Ishikawa (cell line): ENCODE measurements at regions not wholly inside any gene's neighbourhood (a gene's known extent, or its start where the extent isn't known, plus 50 kb on each side); places are given as distances from the start of the nearest gene placed in this dataset.

Experiments used
- CEBPB ChIP-seq: IDR thresholded peaks from 2 replicates; pipeline ENCODE4 v1.6.1; 2012
- CREB1 ChIP-seq: IDR thresholded peaks from 2 replicates; pipeline ENCODE4 v1.6.1; 2012; ENCODE audit warnings: low read depth
- EGR1 ChIP-seq: IDR thresholded peaks from 2 replicates; pipeline ENCODE4 v1.6.1; 2012
- EP300 ChIP-seq: IDR thresholded peaks from 2 replicates; pipeline ENCODE4 v1.6.1; 2012; ENCODE audit warnings: borderline replicate concordance
- FOXM1 ChIP-seq: IDR thresholded peaks from 2 replicates; pipeline ENCODE4 v1.6.1; 2012; ENCODE audit warnings: low read depth, borderline replicate concordance
- NFIC ChIP-seq: IDR thresholded peaks from 2 replicates; pipeline ENCODE4 v1.6.1; 2012
- RAD21 ChIP-seq: IDR thresholded peaks from 2 replicates; pipeline ENCODE4 v1.6.1; 2012; ENCODE audit warnings: low read depth
- TAF1 ChIP-seq: IDR thresholded peaks from 2 replicates; pipeline ENCODE4 v1.6.1; 2012; ENCODE audit warnings: low read depth, mild to moderate bottlenecking
- TCF12 ChIP-seq: IDR thresholded peaks from 2 replicates; pipeline ENCODE4 v1.6.1; 2012; ENCODE audit warnings: low read depth
- TEAD4 ChIP-seq: IDR thresholded peaks from 2 replicates; pipeline ENCODE4 v1.6.1; 2012
- YY1 ChIP-seq: IDR thresholded peaks from 2 replicates; pipeline ENCODE4 v1.6.1; 2012; ENCODE audit warnings: low read depth
- ZBTB7A ChIP-seq: IDR thresholded peaks from 2 replicates; pipeline ENCODE4 v1.6.1; 2012; ENCODE audit warnings: low read depth
- TF ChIP-seq, protein P1 (sequence below): IDR thresholded peaks from 2 replicates; pipeline ENCODE4 v1.6.1; 2012; ENCODE audit warnings: low read depth, mild to moderate bottlenecking
- TF ChIP-seq, protein P2 (sequence below): IDR thresholded peaks from 2 replicates; pipeline ENCODE4 v1.6.1; 2012
- TF ChIP-seq, protein P3 (sequence below): IDR thresholded peaks from 2 replicates; pipeline ENCODE4 v1.6.1; 2012

DNA sequence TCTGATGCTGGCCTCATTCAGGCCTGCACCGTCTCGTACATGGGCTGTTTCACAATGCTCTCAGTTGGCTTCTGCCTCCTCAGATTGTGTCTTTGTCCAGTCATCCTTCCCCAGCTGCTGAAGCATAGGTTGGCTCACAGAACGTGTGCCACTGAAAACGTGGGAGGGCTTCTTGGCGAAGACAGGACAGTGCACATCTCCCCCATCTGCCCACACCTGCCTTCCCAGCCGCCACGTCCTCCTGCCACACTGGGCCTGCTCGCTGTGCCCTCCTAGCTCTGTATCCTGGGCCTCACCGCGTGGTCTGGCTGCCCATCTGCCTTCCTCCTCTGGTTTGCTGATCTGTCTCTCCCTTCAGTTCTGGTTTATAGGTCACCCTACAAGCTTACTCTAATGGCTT lies 230.0 kb upstream of the TOPAZ1 start:
- TF ChIP-seq CEBPB (no peak), RAD21 (no peak), CREB1 (no peak), YY1 (no peak), EP300 (no peak), TEAD4 (no peak)
- TF ChIP-seq, protein P1, sequence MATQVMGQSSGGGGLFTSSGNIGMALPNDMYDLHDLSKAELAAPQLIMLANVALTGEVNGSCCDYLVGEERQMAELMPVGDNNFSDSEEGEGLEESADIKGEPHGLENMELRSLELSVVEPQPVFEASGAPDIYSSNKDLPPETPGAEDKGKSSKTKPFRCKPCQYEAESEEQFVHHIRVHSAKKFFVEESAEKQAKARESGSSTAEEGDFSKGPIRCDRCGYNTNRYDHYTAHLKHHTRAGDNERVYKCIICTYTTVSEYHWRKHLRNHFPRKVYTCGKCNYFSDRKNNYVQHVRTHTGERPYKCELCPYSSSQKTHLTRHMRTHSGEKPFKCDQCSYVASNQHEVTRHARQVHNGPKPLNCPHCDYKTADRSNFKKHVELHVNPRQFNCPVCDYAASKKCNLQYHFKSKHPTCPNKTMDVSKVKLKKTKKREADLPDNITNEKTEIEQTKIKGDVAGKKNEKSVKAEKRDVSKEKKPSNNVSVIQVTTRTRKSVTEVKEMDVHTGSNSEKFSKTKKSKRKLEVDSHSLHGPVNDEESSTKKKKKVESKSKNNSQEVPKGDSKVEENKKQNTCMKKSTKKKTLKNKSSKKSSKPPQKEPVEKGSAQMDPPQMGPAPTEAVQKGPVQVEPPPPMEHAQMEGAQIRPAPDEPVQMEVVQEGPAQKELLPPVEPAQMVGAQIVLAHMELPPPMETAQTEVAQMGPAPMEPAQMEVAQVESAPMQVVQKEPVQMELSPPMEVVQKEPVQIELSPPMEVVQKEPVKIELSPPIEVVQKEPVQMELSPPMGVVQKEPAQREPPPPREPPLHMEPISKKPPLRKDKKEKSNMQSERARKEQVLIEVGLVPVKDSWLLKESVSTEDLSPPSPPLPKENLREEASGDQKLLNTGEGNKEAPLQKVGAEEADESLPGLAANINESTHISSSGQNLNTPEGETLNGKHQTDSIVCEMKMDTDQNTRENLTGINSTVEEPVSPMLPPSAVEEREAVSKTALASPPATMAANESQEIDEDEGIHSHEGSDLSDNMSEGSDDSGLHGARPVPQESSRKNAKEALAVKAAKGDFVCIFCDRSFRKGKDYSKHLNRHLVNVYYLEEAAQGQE = no peak
- TF ChIP-seq, protein P2, sequence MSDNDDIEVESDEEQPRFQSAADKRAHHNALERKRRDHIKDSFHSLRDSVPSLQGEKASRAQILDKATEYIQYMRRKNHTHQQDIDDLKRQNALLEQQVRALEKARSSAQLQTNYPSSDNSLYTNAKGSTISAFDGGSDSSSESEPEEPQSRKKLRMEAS = no peak

GRCh38 chr3:44012160-44012899 lies 229.4 kb upstream of the TOPAZ1 start:
- TF ChIP-seq ZBTB7A (no peak), TEAD4 (no peak), EGR1 (no peak), CEBPB (no peak)

GRCh38 chr3:44013967-44014366 lies 227.7 kb upstream of the TOPAZ1 start:
- TF ChIP-seq CREB1 (no peak), EGR1 (no peak), CEBPB (no peak), TCF12 (no peak), RAD21 (no peak), NFIC (no peak), TEAD4 (no peak), FOXM1 (no peak), ZBTB7A (no peak), TAF1 (no peak), EP300 (no peak), YY1 (no peak)
- TF ChIP-seq, protein P3, sequence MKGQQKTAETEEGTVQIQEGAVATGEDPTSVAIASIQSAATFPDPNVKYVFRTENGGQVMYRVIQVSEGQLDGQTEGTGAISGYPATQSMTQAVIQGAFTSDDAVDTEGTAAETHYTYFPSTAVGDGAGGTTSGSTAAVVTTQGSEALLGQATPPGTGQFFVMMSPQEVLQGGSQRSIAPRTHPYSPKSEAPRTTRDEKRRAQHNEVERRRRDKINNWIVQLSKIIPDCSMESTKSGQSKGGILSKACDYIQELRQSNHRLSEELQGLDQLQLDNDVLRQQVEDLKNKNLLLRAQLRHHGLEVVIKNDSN = no peak
- TF ChIP-seq, protein P1 = no peak
- TF ChIP-seq, protein P2 = no peak

GRCh38 chr3:44015170-44015569 lies 226.5 kb upstream of the TOPAZ1 start:
- TF ChIP-seq TEAD4 (no peak), CEBPB (no peak), RAD21 (no peak), FOXM1 (no peak), YY1 (no peak), TAF1 (no peak), CREB1 (no peak), EGR1 (no peak), NFIC (no peak), EP300 (no peak)
- TF ChIP-seq, protein P3 = no peak
- TF ChIP-seq, protein P2 = no peak

- no peak for TF ChIP-seq ZBTB7A
- TF ChIP-seq EP300 = no peak
- no peak for TF ChIP-seq NFIC
- no peak for TF ChIP-seq TEAD4
- TF ChIP-seq, protein P3 = no peak
Measured at GRCh38 chr3:44016818-44017217, 224.9 kb upstream of the TOPAZ1 start.

DNA sequence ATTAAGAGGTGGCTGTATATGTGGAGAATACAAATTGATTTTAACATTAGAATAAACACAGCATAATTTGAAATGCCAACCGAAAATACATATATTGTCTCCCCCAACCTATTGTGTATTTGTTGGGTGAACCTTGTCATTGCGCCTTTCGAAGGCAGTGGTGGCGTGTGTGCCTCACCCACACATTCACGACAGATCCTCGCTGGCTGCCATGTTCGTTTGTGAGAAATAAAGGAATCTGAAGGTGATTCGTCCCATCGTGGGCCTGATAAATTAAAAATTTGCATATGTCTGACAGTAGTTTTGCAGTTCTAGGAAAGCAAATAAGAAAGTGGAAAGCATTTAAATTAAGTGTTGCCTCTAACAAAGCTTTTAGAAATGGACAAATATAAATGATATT lies 222.8 kb upstream of the TOPAZ1 start:
- TF ChIP-seq TAF1 = no peak
- TF ChIP-seq FOXM1 = no peak
- TF ChIP-seq CREB1 = no peak
- TF ChIP-seq RAD21 = no peak
- TF ChIP-seq, protein P2 = no peak
- TF ChIP-seq EGR1 = no peak
- no peak for TF ChIP-seq EP300
- no peak for TF ChIP-seq CEBPB
- TF ChIP-seq TCF12 = no peak
- no peak for TF ChIP-seq TEAD4
